ENCODE measurements at regions not wholly inside any gene's neighbourhood (a gene's known extent, or its start where the extent isn't known, plus 50 kb on each side); places are given as distances from the start of the nearest gene placed in this dataset.

- no peak for FAIRE-seq
- DNase-seq (ENCODE audit: low spot score): no peak
These were observed 171.0 kb upstream of the MBNL1 start for GRCh38 chr3:152097770-152098169.

- DNase-seq (ENCODE audit: low spot score) (no peak), FAIRE-seq (no peak)
These were observed 168.1 kb upstream of the MBNL1 start for GRCh38 chr3:152100491-152101132.

- no peak for FAIRE-seq
- DNase-seq (ENCODE audit: low spot score): no peak
These were observed 166.3 kb upstream of the MBNL1 start for GRCh38 chr3:152102410-152102809.

GRCh38 chr3:152103257-152103656, 165.5 kb upstream of the MBNL1 start:
- FAIRE-seq: no peak
- no peak for DNase-seq (ENCODE audit: low spot score)

GRCh38 chr3:152104847-152105415, 163.8 kb upstream of the MBNL1 start:
- FAIRE-seq (no peak), DNase-seq (ENCODE audit: low spot score) (no peak)

- FAIRE-seq (no peak), DNase-seq (ENCODE audit: low spot score) (no peak)
These were observed 163.3 kb upstream of the MBNL1 start for GRCh38 chr3:152105446-152105845.

GRCh38 chr3:152109038-152109437, 159.7 kb upstream of the MBNL1 start:
- DNase-seq (ENCODE audit: low spot score) (no peak), FAIRE-seq (no peak)

- no peak for FAIRE-seq
- no peak for DNase-seq (ENCODE audit: low spot score)
These were observed 155.3 kb upstream of the MBNL1 start for GRCh38 chr3:152113413-152113812.

- no peak for FAIRE-seq
- no peak for DNase-seq (ENCODE audit: low spot score)
These were observed 154.6 kb upstream of the MBNL1 start for GRCh38 chr3:152113992-152114651.

- no peak for FAIRE-seq
- DNase-seq (ENCODE audit: low spot score): no peak
These were observed 148.0 kb upstream of the MBNL1 start for GRCh38 chr3:152120601-152121269.

GRCh38 chr3:152121270-152121636, 147.5 kb upstream of the MBNL1 start:
- FAIRE-seq: no peak
- no peak for DNase-seq (ENCODE audit: low spot score)

- no peak for FAIRE-seq
- DNase-seq (ENCODE audit: low spot score): no peak
These were observed 145.9 kb upstream of the MBNL1 start for GRCh38 chr3:152122851-152123250.

- DNase-seq (ENCODE audit: low spot score) (no peak), FAIRE-seq (no peak)
These were observed 145.3 kb upstream of the MBNL1 start for GRCh38 chr3:152123457-152123856.

GRCh38 chr3:152126260-152126659, 142.5 kb upstream of the MBNL1 start:
- no peak for FAIRE-seq
- no peak for DNase-seq (ENCODE audit: low spot score)

- FAIRE-seq (no peak), DNase-seq (ENCODE audit: low spot score) (no peak)
These were observed 141.7 kb upstream of the MBNL1 start for GRCh38 chr3:152127058-152127457.

- FAIRE-seq: no peak
- DNase-seq (ENCODE audit: low spot score): no peak
These were observed 140.4 kb upstream of the MBNL1 start for GRCh38 chr3:152128356-152128755.

- no peak for DNase-seq (ENCODE audit: low spot score)
These were observed 129.1 kb upstream of the MBNL1 start for GRCh38 chr3:152139651-152140050.

GRCh38 chr3:152146461-152146860, 122.3 kb upstream of the MBNL1 start:
- DNase-seq (ENCODE audit: low spot score): no peak
- no peak for FAIRE-seq

More at GRCh38 chr3:152139651-152140050, 129.1 kb upstream of the MBNL1 start:
- FAIRE-seq: no peak

GRCh38 chr3:152147748-152148147, 121.0 kb upstream of the MBNL1 start:
- no peak for DNase-seq (ENCODE audit: low spot score)
- no peak for FAIRE-seq

GRCh38 chr3:152148579-152148978, 120.2 kb upstream of the MBNL1 start:
- FAIRE-seq (no peak), DNase-seq (ENCODE audit: low spot score) (no peak)

- no peak for FAIRE-seq
These were observed 118.9 kb upstream of the MBNL1 start for GRCh38 chr3:152149832-152150231.

GRCh38 chr3:152151216-152151876, 117.4 kb upstream of the MBNL1 start:
- no peak for FAIRE-seq
- DNase-seq (ENCODE audit: low spot score): no peak

More at GRCh38 chr3:152149832-152150231, 118.9 kb upstream of the MBNL1 start:
- no peak for DNase-seq (ENCODE audit: low spot score)
